ENCODE measurements at regions not wholly inside any gene's neighbourhood (a gene's known extent, or its start where the extent isn't known, plus 50 kb on each side); places are given as distances from the start of the nearest gene placed in this dataset.
"Not testable (repeated sequence)": the region's sequence is repeated elsewhere in the genome, so short reads cannot be mapped to it uniquely, and the experiment has no call there.

- Histone ChIP-seq H3K36me3 (no peaks in the 10 kb centered on the region), H3K4me3 (no peak overlapping the region), H3K27me3 (no peaks in the 10 kb centered on the region), H3K9me3 (no peaks in the 10 kb centered on the region), H3K27ac (no peak overlapping the region), H3K4me1 (no peaks in the 10 kb centered on the region)
- WGBS, 2 donors = 0 to 3% methylated on average over 1 of the region's 1 CpG
- ATAC-seq (ENCODE audit: low FRiP score in 2 of 2) = no peak
- no peak for DNase-seq
- TF ChIP-seq CTCF (IDR thresholded peaks at IDR 0.05) (no peak), EP300 (IDR thresholded peaks at IDR 0.05) (no peak), POLR2AphosphoS5 (IDR thresholded peaks at IDR 0.05) (no peak), POLR2A (IDR thresholded peaks at IDR 0.05) (no peak)
Measured at GRCh38 chr5:106085136-106085535, 1585.6 kb downstream of the EFNA5 start.

- no peak overlapping the region for H3K27ac ChIP-seq
- DNase-seq (no peak), ATAC-seq (ENCODE audit: low FRiP score in 2 of 2) (no peak)
- no peaks in the 10 kb centered on the region for H3K36me3 ChIP-seq
- H3K4me1 ChIP-seq = no peaks in the 10 kb centered on the region
- H3K4me3 ChIP-seq = no peak overlapping the region
- TF ChIP-seq EP300 (IDR thresholded peaks at IDR 0.05) = no peak
- TF ChIP-seq CTCF (IDR thresholded peaks at IDR 0.05) = no peak
- no peak for TF ChIP-seq POLR2AphosphoS5 (IDR thresholded peaks at IDR 0.05)
- no peak for TF ChIP-seq POLR2A (IDR thresholded peaks at IDR 0.05)
- no peaks in the 10 kb centered on the region for H3K27me3 ChIP-seq
- WGBS, 2 donors = 88 to 89% methylated on average over 1 of the region's 1 CpG
- H3K9me3 ChIP-seq = no peaks in the 10 kb centered on the region
Measured at GRCh38 chr5:106080535-106080934, 1590.2 kb downstream of the EFNA5 start.

GRCh38 chr5:106076655-106077054, 1594.1 kb downstream of the EFNA5 start:
- H3K9me3 ChIP-seq = no peaks in the 10 kb centered on the region
- WGBS, 2 donors = 89 to 90% methylated on average over 4 of the region's 4 CpGs
- DNase-seq (no peak), ATAC-seq (ENCODE audit: low FRiP score in 2 of 2) (no peak)
- no peaks in the 10 kb centered on the region for H3K4me1 ChIP-seq
- no peak for TF ChIP-seq CTCF (IDR thresholded peaks at IDR 0.05)
- TF ChIP-seq POLR2A (IDR thresholded peaks at IDR 0.05) = no peak
- TF ChIP-seq POLR2AphosphoS5 (IDR thresholded peaks at IDR 0.05) = no peak
- no peak for TF ChIP-seq EP300 (IDR thresholded peaks at IDR 0.05)
- H3K27me3 ChIP-seq = no peaks in the 10 kb centered on the region
- H3K27ac ChIP-seq = no peak overlapping the region
- H3K4me3 ChIP-seq = no peak overlapping the region
- H3K36me3 ChIP-seq = no peaks in the 10 kb centered on the region

GRCh38 chr5:106072208-106072607, 1598.5 kb downstream of the EFNA5 start:
- ATAC-seq (ENCODE audit: low FRiP score in 2 of 2) (no peak), DNase-seq (no peak)
- Histone ChIP-seq H3K27me3 (no peaks in the 10 kb centered on the region), H3K27ac (no peak overlapping the region), H3K36me3 (no peaks in the 10 kb centered on the region), H3K9me3 (peaks cover 0 to 5% (median 0%) of the 10 kb centered on the region in 4 donors), H3K4me3 (no peak overlapping the region), H3K4me1 (no peaks in the 10 kb centered on the region)
- 83 to 85% methylated on average over 2 of the region's 2 CpGs for WGBS, 2 donors
- no peak for TF ChIP-seq POLR2AphosphoS5 (IDR thresholded peaks at IDR 0.05)
- TF ChIP-seq CTCF (IDR thresholded peaks at IDR 0.05) = no peak
- no peak for TF ChIP-seq EP300 (IDR thresholded peaks at IDR 0.05)
- no peak for TF ChIP-seq POLR2A (IDR thresholded peaks at IDR 0.05)

- DNase-seq = no peak
- Histone ChIP-seq H3K4me3 (no peak overlapping the region), H3K9me3 (no peaks in the 10 kb centered on the region), H3K27ac (no peak overlapping the region), H3K36me3 (no peaks in the 10 kb centered on the region), H3K27me3 (no peaks in the 10 kb centered on the region), H3K4me1 (no peaks in the 10 kb centered on the region)
- TF ChIP-seq POLR2A (IDR thresholded peaks at IDR 0.05) = no peak
- no peak for TF ChIP-seq POLR2AphosphoS5 (IDR thresholded peaks at IDR 0.05)
- TF ChIP-seq CTCF (IDR thresholded peaks at IDR 0.05) = no peak
- no peak for TF ChIP-seq EP300 (IDR thresholded peaks at IDR 0.05)
- 60 to 63% methylated on average over 1 of the region's 1 CpG for WGBS, 2 donors
- ATAC-seq (ENCODE audit: low FRiP score in 2 of 2) = no peak
Measured at GRCh38 chr5:106047341-106047740, 1623.4 kb downstream of the EFNA5 start.

- ATAC-seq (ENCODE audit: low FRiP score in 2 of 2) = not testable (repeated sequence)
Measured at GRCh38 chr5:106032069-106032468, 1638.7 kb downstream of the EFNA5 start.

More at GRCh38 chr5:106032069-106032468, 1638.7 kb downstream of the EFNA5 start:
- 67% methylated on average over 1 to 2 of the region's 2 CpGs for WGBS, 2 donors
- not testable (repeated sequence) for DNase-seq, H3K4me1 ChIP-seq, H3K27me3 ChIP-seq, H3K9me3 ChIP-seq, H3K36me3 ChIP-seq, H3K27ac ChIP-seq, H3K4me3 ChIP-seq
